ENCODE measurements at regions not wholly inside any gene's neighbourhood (a gene's known extent, or its start where the extent isn't known, plus 50 kb on each side); places are given as distances from the start of the nearest gene placed in this dataset.
"Not testable (repeated sequence)": the region's sequence is repeated elsewhere in the genome, so short reads cannot be mapped to it uniquely, and the experiment has no call there.

- no peak for DNase-seq
Measured at GRCh38 chr2:120502761-120503160, 156.8 kb downstream of the INHBB start.

DNA sequence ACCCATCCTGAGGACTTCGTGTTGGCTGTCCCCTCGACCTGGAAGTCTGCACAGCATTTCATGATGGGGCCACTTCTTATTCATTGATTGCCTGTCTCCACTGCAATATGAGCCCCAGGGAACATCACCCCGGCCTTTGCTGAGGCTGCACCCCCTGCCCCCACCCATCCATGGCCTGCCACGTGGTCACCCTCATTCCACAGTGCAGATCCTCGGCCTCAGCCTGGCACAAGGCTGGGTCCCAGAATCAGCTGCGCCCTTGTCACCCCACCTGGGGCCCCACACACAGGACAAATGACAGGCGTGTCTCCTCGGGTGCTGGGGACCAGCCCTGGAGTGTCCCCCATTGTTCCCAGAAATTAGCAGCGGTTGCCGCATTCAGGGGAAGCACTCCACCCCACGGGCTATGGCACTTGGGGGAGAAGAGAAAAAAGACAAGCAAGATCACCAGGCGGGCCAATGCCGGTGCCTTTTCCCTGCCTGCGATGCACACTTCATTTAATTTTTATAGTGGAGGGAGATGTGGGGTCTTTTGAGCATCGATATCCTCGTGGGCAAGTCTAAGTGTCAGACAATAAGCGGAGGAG lies 157.4 kb downstream of the INHBB start:
- no peak for DNase-seq

- DNase-seq, result no peak
Measured at GRCh38 chr2:120503793-120504571, 158.0 kb downstream of the INHBB start.

DNA sequence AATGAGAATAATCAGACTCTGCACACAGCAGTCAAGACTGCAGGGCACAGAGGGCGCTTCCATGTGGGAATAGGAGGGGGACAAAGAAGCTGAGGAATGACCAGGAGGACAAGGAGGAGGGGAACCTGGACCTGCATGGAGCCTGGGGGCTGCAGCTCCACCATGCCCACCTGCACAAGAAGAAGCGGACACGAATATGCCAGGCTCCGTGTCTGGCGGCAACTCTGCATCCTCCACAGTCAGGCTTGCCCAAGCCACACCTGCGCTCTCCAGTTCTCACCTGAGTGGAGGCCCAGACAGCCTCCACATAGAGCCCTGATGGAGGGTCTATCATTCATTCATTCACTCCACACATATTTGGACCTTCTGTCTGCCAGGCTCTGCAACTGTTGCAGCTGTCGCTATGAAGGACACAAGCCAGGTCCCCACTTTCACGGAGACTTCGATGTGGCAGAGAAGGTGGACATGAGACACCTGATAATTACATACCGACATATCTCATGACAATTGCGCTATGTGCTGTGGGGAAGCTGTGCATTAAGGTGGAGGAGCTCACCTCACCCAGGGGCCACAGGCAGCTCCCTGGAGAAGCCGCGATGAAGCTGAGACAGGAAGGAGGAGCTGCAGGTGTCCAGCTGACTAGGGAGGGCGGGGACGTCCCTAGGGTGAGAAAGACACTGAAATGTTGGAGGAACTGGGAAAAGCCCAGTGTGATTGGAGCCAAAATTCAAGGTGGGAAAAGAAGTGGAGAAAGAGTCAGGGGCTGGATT lies 159.2 kb downstream of the INHBB start:
- no peak for DNase-seq

- DNase-seq, result no peak
Measured at GRCh38 chr2:120508567-120509041, 162.7 kb downstream of the INHBB start.

DNA sequence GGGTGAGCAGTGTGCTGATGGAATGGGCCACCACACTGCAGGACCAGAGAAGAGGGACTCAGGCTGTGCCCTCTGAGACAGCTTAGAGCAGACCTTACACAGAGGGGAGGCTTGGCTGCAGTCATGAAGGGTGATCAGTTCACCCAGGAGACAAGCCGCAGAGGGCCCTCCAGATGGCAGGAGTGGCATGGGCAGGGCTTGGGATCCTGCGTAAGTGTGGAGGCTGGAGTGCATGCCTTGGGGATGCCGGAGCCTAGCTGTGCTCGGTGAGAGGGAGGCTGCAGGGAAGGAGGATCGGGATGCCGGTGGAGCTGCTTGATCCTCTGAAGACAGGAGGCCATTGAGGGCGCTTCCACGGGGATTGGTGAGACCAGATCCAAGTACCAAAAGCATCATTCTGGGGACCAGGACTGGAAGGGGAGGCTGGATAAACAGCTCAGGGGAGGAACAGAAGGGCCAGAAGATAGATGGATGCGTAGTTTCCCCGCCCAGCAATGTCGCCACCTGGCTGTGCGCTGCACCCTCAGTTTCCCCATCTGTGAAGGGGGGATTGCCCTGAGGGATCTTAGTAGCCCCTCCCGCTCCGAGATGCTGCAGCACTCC lies 163.4 kb downstream of the INHBB start:
- DNase-seq, result no peak

DNA sequence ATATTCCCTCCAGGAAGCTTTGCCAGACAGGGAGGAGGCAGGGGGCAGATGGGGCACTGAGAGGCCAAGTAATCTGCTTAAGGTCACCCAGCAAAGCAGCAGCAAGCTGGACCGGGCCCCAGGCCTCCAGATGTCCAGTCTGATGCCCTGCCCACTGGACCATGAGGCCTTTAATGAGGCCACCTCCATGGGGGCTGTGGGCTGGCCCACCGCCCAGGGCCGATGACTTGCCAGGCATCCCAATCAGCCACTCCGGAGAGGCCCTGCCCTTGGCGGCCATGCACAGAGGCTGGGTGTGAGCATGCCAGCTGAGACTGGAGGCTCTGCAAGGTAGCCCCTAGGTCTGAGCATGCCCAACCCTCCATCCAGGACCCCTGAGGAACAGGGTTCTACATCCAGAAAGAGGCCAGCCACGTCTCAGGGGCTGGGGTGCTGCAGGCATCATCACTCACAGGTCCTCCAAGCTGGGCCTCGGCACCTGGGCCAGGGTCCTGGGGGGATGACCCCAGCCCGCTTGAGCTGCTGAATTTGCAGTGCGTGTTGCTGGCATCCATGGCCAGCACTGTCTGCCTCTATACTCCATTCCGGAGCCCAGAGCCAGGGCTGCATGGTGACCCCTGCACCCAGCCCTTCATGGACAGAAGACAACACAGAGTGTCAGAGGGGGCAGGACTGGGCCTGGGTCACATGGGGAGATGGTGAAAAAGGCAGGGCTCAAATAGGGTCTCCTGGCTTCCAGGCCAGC lies 164.2 kb downstream of the INHBB start:
- no peak for DNase-seq

GRCh38 chr2:120510751-120511395 lies 164.9 kb downstream of the INHBB start:
- DNase-seq, result no peak

DNA sequence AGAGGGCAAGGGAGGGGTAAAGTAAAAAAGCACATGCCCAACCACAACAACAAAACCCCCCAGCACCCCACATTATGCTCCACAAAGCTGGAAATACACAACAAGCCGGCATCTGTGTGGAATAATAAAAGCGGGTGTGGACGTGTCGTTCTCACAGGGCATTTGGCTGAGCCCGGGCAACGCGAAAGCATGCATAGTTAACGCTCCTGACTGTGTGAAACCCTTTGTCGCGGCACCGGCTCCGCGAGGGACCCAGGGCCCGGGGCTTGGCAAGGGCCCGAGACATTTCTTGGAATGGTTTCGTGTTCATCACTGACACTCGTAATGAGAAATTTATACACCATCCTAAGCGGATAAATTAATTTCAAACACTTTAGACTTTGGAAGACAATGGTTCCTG lies 165.6 kb downstream of the INHBB start:
- DNase-seq, result no peak

DNA sequence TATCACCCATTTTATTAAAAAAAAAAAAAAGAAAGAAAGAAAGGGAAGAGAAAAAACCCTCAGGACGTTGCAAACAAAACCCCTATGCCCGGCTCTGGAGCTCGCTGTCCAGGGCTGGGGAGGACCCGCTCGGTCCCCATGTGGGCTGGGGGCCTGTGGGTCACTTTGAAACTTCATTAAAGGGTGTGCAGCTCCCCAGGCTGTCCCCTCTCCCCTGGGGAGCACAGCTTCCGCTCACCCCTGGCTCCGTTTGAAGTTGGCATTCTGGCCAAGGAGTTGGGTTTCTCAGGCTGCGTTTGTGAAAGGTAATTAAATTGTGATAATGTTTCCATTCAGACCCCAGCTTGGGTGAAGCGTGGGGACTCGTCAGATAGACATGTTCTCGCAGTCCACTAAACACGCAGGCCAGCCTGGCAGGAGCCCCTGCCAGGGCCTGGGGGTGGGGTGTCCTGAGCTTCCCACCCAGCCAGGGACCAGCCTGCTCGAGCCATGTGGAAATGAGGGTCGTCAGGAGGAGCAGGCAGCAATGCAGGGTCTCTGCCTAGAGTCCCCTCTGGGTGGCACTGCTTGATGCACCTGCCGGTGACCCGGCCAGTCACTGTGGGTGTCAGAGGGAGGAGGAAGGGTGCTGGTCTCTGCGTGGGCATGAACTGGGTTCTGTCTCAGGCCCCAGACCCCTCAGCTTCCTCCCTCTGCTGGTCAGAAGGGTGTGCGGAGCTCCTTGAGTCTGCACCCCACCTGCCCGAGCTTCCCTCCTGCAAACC lies 166.2 kb downstream of the INHBB start:
- no peak for DNase-seq

- DNase-seq, result no peak
Measured at GRCh38 chr2:120513776-120514357, 167.9 kb downstream of the INHBB start.

DNA sequence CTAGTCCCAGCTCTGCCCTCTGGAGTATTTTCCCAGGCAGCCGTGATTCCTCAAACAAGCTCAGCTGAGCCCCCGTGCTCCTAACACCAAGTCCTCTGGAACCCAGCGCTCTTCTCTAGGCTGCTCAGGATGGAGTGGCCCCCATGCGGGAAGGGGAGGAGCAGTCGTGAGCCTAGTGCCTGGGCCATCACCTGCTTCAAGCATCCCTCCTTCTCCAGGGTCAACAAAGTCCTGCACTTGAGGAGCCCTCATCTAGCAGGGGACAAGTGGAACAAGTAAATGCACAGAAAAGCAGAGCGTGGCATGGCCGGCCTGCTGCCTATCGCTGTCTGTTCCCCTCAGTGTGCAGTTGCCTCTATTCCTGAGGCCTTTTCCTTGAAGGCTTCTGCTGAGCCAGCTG lies 168.6 kb downstream of the INHBB start:
- no peak for DNase-seq

DNA sequence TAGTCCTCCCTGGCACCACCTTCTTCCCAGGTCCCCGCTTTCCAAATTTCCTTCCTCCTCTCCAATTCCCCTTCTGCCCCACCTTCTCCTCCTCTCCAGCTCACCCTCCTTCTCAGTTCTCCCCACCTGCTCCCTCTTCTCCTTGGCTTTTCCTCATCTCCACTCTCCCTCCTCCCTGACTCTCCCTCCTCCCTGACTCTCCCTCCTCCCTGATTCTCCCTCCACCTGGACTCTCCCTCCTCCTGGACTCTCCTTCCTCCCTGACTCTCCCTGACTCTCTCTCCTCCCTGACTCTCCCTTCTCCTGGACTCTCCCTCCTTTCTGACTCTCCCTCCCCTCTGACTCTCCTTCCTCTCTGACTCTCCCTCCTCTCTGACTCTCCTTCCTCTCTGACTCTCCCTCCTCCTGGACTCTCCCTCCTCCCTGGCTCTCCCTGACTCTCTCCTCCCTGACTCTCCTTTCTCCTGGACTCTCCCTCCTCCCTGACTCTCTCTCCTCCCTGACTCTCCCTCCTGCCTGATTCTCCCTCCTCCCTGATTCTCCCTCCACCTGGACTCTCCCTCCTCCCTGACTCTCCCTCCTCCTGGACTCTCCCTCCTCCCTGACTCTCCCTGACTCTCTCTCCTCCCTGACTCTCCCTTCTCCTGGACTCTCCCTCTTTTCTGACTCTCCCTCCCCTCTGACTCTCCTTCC lies 169.3 kb downstream of the INHBB start:
- DNase-seq, result not testable (repeated sequence)

GRCh38 chr2:120515759-120516678 lies 170.1 kb downstream of the INHBB start:
- no peak for DNase-seq

GRCh38 chr2:120516679-120517314 lies 170.9 kb downstream of the INHBB start:
- DNase-seq, result no peak

- DNase-seq, result no peak
Measured at GRCh38 chr2:120517751-120518469, 172.0 kb downstream of the INHBB start.

DNA sequence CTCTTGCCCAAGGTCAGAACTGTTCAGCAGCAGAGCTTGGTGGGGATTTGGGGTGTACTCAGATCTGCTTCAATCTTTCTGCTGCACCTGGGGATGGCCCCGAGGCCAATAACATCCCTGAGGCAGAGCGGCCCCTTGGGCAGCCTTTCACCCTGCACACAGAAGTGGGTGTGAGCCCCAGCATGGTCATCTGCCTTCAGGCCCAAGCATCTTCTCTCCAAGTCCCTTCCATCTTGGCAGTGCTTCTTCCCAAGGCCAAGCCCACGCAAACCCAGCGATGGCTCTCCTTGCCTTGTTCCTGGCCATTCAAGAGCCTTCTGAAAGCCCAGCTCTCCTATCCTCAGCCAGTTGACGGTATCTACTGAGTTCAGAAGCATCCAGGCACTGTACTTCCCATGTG lies 172.9 kb downstream of the INHBB start:
- DNase-seq, result no peak

DNA sequence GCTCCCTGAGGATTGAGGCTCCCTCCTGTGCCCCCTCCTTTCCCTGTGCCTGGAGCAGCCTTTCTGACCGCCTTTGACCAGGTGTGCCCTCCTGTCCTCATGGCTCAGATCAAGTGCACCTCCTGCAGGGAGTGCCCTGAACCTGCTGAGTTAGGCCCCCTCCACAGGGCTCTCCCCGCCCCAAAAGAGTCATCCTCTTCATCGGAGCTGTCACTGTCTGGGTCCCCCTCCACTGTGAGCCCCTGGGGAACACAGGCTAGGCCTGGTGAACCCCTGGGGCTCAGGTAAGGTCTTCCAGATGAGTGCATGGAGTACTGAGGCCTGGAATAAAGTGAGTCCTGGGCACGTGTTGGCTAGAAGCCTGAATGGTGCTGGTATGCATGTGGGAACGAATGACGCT lies 173.5 kb downstream of the INHBB start:
- no peak for DNase-seq
